GM19372 (cell line): ENCODE measurements at regions not wholly inside any gene's neighbourhood (a gene's known extent, or its start where the extent isn't known, plus 50 kb on each side); places are given as distances from the start of the nearest gene placed in this dataset.

Experiments
- ATAC-seq: cut with Tn5 transposase; IDR thresholded peaks from one replicate; pipeline ENCODE4 v1.9.1; 2021; ENCODE audit warnings: mild to moderate bottlenecking, low read depth, moderate library complexity; ENCODE audit not compliant: unreplicated experiment

GRCh38 chr12:98439981-98440581 is 75.3 kb upstream of the TMPO start:
- no peak for ATAC-seq

- no peak for ATAC-seq
These were observed 69.3 kb upstream of the TMPO start for GRCh38 chr12:98446060-98446459.

- no peak for ATAC-seq
These were observed 68.7 kb upstream of the TMPO start for GRCh38 chr12:98446682-98447081.

- no peak for ATAC-seq
These were observed 65.8 kb upstream of the TMPO start for GRCh38 chr12:98449584-98449983.

GRCh38 chr12:98453070-98453469 is 62.3 kb upstream of the TMPO start:
- ATAC-seq = no peak

- no peak for ATAC-seq
These were observed 61.9 kb upstream of the TMPO start for GRCh38 chr12:98453492-98453891.

- ATAC-seq = no peak
These were observed 59.3 kb upstream of the TMPO start for GRCh38 chr12:98456041-98456440.

GRCh38 chr12:98456576-98457573 is 58.5 kb upstream of the TMPO start:
- peak; percentile 80 for ATAC-seq

GRCh38 chr12:98464190-98464589 is 51.2 kb upstream of the TMPO start:
- ATAC-seq = no peak

GRCh38 chr12:98465505-98465904 is 49.9 kb upstream of the TMPO start:
- no peak for ATAC-seq
